ENCODE measurements at regions not wholly inside any gene's neighbourhood (a gene's known extent, or its start where the extent isn't known, plus 50 kb on each side); places are given as distances from the start of the nearest gene placed in this dataset.

DNA sequence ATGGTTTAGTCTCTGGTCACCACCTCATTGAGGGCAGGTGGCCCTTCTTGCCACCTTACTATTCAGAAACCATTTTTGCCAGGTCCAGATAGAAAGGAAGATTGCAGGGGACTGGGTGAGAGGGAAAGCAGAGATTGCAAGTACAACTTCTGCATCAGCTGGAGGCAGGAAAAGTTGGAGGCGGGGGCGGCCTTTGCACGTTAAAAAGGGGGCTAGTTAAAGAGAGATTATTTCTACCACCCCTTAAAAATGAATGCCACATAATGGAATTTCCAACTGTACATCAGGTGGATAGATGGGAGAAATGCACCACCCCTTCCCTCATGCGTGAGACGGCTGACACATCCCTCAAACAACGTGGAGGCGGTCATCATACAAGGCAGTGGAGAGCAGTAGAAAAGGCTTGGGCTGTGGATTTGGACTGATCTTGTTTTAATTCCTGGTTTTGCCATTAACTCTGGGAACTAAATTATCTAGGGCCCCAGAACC, 95.4 kb upstream of the CNKSR3 start:
- H3K27me3 Mint-ChIP-seq = peaks cover 11% of the 10 kb centered on the region
- H3K4me1 Mint-ChIP-seq = peaks cover 18% of the 10 kb centered on the region
- ATAC-seq (no peak), DNase-seq (no peak)
- H3K4me3 Mint-ChIP-seq = peak overlapping the region; percentile 63
- H3K9me3 ChIP-seq (ENCODE audit: control insufficient read depth, low read length, poor library complexity, severe bottlenecking) = no peaks in the 10 kb centered on the region
- H3K27ac Mint-ChIP-seq = peak overlapping the region; percentile 91
- peaks cover 5% of the 10 kb centered on the region for H3K36me3 Mint-ChIP-seq (ENCODE audit: low read depth)

DNA sequence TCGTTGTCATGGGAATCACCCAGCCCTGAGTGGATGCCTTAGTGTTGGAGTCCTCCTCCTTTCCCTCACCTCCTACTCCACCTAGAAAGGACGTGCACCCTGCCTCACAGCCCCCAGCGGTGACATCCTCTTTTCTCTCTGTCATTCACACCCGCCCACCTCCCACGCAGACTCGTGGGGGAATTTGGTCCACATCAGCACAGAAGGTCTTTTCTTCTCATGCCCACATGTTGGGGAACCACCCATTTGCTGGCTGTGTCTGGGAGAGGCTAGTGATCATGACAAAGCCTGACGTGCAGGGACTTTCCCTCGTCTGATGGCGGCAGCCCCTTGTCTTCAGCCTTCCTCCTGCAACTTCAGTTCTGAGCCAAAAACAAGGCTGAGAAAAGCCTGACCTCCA, 96.0 kb upstream of the CNKSR3 start:
- peak; percentile 17 to 42 (median 25) for DNase-seq
- Mint-ChIP-seq H3K4me1 (peaks cover 18% of the 10 kb centered on the region), H3K27me3 (peaks cover 11% of the 10 kb centered on the region), H3K36me3 (ENCODE audit: low read depth) (peaks cover 5% of the 10 kb centered on the region), H3K4me3 (peak overlapping the region; percentile 86), H3K27ac (peak overlapping the region; percentile 91)
- ATAC-seq = peak; percentile 90
- no peaks in the 10 kb centered on the region for H3K9me3 ChIP-seq (ENCODE audit: control insufficient read depth, low read length, poor library complexity, severe bottlenecking)

DNA sequence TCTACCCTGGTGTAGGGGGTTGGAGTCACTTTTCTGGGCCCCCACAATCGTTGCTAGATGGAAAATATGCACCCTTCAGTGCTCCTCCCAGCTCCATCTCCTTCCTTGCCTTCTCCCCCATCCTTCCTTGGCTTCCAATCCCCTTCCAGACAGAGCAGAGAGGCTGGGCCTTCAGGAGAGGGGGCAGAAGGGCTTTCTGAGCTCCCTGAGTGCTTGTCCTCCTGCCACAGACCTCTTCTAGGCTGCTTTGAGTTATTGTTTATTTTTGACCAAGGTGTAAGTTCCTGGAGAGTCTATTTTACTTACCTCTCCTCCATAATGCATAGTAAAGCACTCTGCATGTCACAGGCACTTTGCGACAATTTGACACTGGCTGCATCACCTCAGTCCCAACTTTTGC, 96.4 kb upstream of the CNKSR3 start:
- Mint-ChIP-seq H3K36me3 (ENCODE audit: low read depth) (peaks cover 6% of the 10 kb centered on the region), H3K4me3 (peak overlapping the region; percentile 86), H3K27me3 (peaks cover 11% of the 10 kb centered on the region), H3K4me1 (peaks cover 18% of the 10 kb centered on the region), H3K27ac (peak overlapping the region; percentile 91)
- no peak for DNase-seq
- no peaks in the 10 kb centered on the region for H3K9me3 ChIP-seq (ENCODE audit: control insufficient read depth, low read length, poor library complexity, severe bottlenecking)
- ATAC-seq = no peak

DNA sequence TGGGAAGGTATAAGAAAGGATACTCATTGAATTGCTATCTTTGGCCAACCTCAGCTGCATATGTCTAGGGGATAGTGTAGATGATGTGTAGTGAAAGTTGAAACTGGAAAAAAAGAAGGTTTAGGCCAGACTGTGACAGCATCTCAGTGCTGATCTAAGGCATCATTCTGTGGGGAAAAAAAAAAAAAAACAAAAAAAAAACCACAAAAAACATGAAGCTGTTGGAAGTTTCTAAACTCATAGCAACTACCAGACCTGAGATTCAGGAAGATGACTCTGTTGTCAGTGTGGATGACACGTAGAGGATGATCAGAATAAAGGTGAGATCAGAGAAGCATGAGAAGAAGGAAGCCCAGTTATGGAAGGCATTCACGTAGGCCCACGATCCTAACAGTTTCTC, 100.8 kb upstream of the CNKSR3 start:
- Mint-ChIP-seq H3K36me3 (ENCODE audit: low read depth) (peaks cover 7% of the 10 kb centered on the region), H3K4me3 (no peak overlapping the region), H3K27ac (no peak overlapping the region), H3K27me3 (peaks cover 15% of the 10 kb centered on the region), H3K4me1 (peaks cover 8% of the 10 kb centered on the region)
- ATAC-seq (no peak), DNase-seq (no peak)
- H3K9me3 ChIP-seq (ENCODE audit: control insufficient read depth, low read length, poor library complexity, severe bottlenecking) = no peaks in the 10 kb centered on the region

DNA sequence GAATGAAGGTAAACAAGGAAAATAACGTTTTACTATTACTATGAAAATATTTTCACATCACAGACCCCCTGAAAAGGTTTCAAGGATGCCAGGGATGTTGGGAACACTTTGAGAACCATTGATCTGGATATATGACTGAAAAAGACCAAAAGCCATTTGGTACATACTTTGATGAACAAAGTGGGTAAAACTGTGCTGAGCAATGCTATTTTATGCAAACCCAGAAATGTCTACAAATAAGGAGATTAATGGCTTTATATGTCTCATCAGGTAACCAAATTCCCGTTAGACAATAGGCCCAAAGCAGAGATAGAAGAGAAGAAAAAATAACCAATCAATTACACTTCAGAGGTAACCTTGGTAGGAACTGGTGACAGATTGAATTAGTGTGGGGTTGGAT, 101.4 kb upstream of the CNKSR3 start:
- Mint-ChIP-seq H3K4me1 (peaks cover 4% of the 10 kb centered on the region), H3K27ac (no peak overlapping the region), H3K4me3 (no peak overlapping the region), H3K36me3 (ENCODE audit: low read depth) (peaks cover 6% of the 10 kb centered on the region), H3K27me3 (peaks cover 12% of the 10 kb centered on the region)
- ATAC-seq (no peak), DNase-seq (no peak)
- H3K9me3 ChIP-seq (ENCODE audit: control insufficient read depth, low read length, poor library complexity, severe bottlenecking) = no peaks in the 10 kb centered on the region

DNA sequence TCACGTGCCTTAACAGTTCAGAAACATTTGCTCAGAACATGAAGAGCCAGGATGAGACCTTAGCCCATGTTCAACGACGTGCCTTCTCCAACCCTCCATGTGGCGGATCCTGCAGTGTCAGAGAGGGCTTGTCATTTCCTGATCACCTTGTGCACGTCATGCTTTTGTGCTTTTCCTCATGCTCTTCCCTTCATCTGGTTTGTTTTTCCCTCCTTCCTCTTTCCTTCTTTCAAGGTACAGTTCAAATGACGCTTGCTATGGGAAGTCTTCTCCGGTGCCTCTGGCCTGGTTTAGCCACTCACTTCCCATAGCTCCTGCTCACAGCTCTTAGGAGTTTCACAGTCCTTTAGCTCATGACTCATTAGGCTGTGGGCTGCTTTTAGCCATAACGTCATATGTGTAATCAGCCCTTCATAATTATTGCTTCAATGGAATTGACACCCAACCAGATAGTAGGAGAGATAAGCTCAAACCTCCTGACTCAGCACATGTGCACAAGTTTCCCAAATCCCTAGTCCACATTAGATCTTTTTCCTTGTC, 102.7 kb upstream of the CNKSR3 start:
- no peaks in the 10 kb centered on the region for H3K4me1 Mint-ChIP-seq
- no peak overlapping the region for H3K27ac Mint-ChIP-seq
- peaks cover 4% of the 10 kb centered on the region for H3K36me3 Mint-ChIP-seq (ENCODE audit: low read depth)
- H3K4me3 Mint-ChIP-seq = no peak overlapping the region
- peaks cover 12% of the 10 kb centered on the region for H3K27me3 Mint-ChIP-seq
- no peaks in the 10 kb centered on the region for H3K9me3 ChIP-seq (ENCODE audit: control insufficient read depth, low read length, poor library complexity, severe bottlenecking)
- no peak for DNase-seq
- no peak for ATAC-seq

DNA sequence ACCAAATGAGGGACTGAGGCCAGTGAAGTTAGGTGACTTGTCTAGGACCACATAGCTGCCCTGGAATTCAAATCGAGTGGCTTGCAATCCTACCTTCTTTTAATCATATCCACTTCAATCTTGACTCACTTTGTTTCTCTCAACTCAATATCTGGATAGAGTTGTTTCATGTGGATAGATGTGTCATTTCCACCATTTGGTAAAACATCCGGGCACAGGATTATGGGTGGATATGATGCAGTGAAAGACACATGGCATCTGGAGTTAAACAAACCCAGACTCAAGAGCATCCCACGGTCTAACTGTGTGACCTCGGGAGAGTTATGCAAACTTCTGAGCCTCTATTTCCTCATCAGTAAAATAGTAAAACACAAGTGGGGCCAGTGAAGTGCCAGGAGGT, 103.6 kb upstream of the CNKSR3 start:
- Mint-ChIP-seq H3K4me3 (no peak overlapping the region), H3K27me3 (peaks cover 12% of the 10 kb centered on the region)
- ATAC-seq = no peak

DNA sequence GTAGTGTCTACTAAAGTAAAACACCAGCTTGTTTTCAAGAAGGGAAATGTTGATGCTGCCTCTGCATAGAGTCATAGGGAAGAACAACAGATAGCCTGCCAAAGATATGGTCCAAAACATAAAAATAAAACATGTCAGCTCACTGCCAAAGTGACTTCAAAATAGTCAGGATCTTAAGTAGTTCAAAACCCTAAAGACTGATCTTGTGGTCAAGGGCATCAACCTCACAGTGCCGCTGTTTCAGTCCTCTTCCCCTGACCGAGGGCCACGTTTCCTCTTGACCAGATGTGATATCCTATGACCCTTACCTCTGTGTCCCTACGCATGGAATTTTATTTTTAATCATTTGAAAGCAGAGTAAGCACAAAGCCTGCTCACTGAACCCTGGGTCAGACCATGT, 104.2 kb upstream of the CNKSR3 start:
- no peak for ATAC-seq
- DNase-seq = no peak
- no peaks in the 10 kb centered on the region for H3K4me1 Mint-ChIP-seq

More for the DNA sequence above, 103.6 kb upstream of the CNKSR3 start:
- H3K27ac Mint-ChIP-seq = no peak overlapping the region
- H3K36me3 Mint-ChIP-seq (ENCODE audit: low read depth) = peaks cover 4% of the 10 kb centered on the region
- no peaks in the 10 kb centered on the region for H3K4me1 Mint-ChIP-seq
- DNase-seq = no peak
- H3K9me3 ChIP-seq (ENCODE audit: control insufficient read depth, low read length, poor library complexity, severe bottlenecking) = no peaks in the 10 kb centered on the region

DNA sequence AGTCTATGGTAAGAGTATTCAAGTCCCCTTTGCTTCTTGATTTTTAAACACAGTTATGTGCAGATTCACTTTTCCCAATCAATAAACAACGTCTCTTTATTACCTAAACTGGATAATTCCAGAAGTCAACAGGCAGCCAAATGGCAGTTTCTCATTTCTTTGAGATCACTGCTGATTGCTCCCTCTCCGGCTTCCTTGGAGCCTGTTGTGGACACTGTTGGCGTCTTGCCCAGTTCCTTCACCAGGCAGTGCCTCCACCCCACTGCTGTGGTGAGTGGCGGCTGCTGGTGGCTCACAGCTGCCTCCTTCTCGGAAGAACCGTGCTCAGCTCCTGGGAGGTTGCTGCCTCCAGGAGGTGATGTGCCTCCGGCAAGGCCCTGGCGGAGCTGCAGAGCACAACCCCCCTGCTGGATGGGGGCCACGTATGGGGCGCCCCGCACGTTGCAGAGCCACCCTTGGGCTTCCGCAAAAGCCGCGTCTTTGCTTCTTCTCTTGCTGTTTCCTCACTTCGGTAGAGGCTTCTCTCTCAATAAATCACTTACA, 105.1 kb upstream of the CNKSR3 start:
- H3K9me3 ChIP-seq (ENCODE audit: control insufficient read depth, low read length, poor library complexity, severe bottlenecking) = no peaks in the 10 kb centered on the region
- Mint-ChIP-seq H3K4me3 (no peak overlapping the region), H3K4me1 (peaks cover 2% of the 10 kb centered on the region), H3K36me3 (ENCODE audit: low read depth) (peaks cover 2% of the 10 kb centered on the region), H3K27ac (no peak overlapping the region), H3K27me3 (peaks cover 22% of the 10 kb centered on the region)
- no peak for ATAC-seq
- DNase-seq = no peak

More for the DNA sequence above, 104.2 kb upstream of the CNKSR3 start:
- H3K9me3 ChIP-seq (ENCODE audit: control insufficient read depth, low read length, poor library complexity, severe bottlenecking) = no peaks in the 10 kb centered on the region
- H3K27ac Mint-ChIP-seq = no peak overlapping the region
- H3K27me3 Mint-ChIP-seq = peaks cover 17% of the 10 kb centered on the region
- H3K36me3 Mint-ChIP-seq (ENCODE audit: low read depth) = peaks cover 4% of the 10 kb centered on the region
- H3K4me3 Mint-ChIP-seq = no peak overlapping the region

DNA sequence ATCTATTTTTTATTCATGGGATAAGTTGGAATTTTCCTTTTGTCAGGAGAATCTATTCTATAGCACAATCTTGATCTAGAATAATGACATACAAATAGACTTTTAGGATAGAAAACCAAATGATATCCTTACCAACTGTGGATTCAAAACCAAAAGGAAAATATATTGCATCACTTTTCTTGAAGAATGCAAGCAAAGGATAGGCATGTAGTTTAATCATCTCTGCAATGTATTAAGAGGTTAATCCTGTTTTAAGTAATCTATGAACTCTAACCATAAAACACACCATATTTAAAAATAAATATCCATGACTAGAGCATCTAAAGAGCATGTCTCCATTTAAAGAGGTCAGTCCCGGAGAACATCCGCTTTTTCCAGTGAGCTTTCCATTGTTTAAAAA, 106.7 kb upstream of the CNKSR3 start:
- no peak for ATAC-seq
- H3K9me3 ChIP-seq (ENCODE audit: control insufficient read depth, low read length, poor library complexity, severe bottlenecking) = no peaks in the 10 kb centered on the region
- no peak for DNase-seq
- Mint-ChIP-seq H3K36me3 (ENCODE audit: low read depth) (no peaks in the 10 kb centered on the region), H3K27ac (no peak overlapping the region), H3K27me3 (peaks cover 27% of the 10 kb centered on the region), H3K4me3 (no peak overlapping the region), H3K4me1 (peaks cover 2% of the 10 kb centered on the region)

DNA sequence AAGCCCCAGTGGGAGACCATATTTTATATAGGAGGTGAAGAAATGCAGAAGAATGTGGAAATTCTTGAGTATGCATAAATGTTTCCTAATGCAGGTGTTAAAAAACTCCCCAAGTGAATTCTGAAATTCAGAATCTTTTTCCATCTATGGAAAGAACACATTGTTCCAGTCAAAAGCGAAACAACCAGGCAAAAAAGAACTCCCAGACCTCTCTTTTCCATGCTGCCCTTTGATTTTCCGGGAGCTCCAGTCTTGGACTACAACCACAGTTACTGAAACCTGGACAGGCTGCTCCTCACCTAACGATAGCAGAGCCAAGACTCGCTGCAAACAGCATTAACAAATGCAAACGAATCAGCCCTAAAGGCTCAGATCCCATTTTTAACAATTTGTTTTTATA, 108.7 kb upstream of the CNKSR3 start:
- Mint-ChIP-seq H3K4me3 (no peak overlapping the region), H3K4me1 (peaks cover 2% of the 10 kb centered on the region), H3K36me3 (ENCODE audit: low read depth) (no peaks in the 10 kb centered on the region), H3K27me3 (peaks cover 19% of the 10 kb centered on the region), H3K27ac (no peak overlapping the region)
- H3K9me3 ChIP-seq (ENCODE audit: control insufficient read depth, low read length, poor library complexity, severe bottlenecking) = no peaks in the 10 kb centered on the region
- ATAC-seq (no peak), DNase-seq (no peak)

DNA sequence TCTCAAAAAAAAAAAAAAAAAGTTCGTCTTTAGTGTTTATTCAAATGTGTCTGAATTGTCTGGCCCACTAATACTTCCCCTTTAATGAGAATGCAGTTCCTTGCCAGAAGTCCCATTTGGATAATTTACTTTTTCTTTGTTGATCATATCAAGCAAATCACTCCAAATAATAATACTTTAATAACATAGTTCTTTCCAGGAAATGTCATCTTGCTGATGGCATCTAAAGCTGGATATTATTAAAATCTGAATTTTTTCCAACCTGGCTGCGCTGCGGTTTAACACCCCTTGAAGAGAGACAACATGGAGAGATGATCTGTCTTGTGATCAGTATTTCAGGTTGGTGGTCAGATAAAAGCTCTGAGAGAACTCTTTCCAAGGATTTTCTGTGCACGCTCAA, 111.2 kb upstream of the CNKSR3 start:
- ATAC-seq = no peak
- H3K36me3 Mint-ChIP-seq (ENCODE audit: low read depth) = no peaks in the 10 kb centered on the region
- peaks cover 2% of the 10 kb centered on the region for H3K4me1 Mint-ChIP-seq
- no peak for DNase-seq
- no peak overlapping the region for H3K4me3 Mint-ChIP-seq
- H3K27me3 Mint-ChIP-seq = peaks cover 15% of the 10 kb centered on the region
- H3K9me3 ChIP-seq (ENCODE audit: control insufficient read depth, low read length, poor library complexity, severe bottlenecking) = no peaks in the 10 kb centered on the region
- H3K27ac Mint-ChIP-seq = no peak overlapping the region

DNA sequence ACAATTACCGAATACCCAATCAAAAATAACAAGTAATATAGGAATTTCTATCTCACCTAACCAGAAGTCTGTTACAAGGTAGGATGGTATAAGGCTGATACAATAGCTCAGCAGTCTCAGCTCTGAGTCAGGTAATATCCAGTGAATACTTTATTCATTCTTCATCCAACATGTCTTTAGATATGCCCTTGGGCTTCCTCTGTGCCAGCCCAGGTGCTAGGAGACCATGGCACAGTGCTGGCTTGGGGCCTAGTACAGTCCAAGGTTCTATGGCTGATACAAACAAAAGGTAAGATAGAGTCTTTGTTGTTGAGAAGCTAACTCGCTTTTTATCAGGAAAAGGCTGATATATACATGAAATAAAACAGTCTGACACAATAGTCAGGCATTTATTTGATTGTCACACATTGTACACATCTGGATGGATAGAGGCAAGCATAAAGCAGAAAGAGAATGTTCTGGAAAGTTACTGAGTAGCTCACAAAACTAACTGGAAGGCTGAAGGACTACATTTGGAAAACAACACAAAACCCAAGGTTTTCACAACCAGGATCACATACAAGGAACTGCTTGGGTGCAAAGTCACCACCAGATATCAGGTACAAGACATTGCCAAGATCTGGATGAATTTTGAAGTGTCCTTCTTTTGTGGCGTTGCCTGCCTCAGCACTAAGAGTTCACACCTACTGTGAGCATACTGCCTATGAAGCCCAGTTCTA, 110.4 kb upstream of the SCAF8 start:
- H3K27ac Mint-ChIP-seq = no peak overlapping the region
- H3K4me1 Mint-ChIP-seq = peaks cover 2% of the 10 kb centered on the region
- H3K4me3 Mint-ChIP-seq = no peak overlapping the region
- ATAC-seq (no peak), DNase-seq (no peak)
- H3K9me3 ChIP-seq (ENCODE audit: control insufficient read depth, low read length, poor library complexity, severe bottlenecking) = no peaks in the 10 kb centered on the region
- peaks cover 17% of the 10 kb centered on the region for H3K27me3 Mint-ChIP-seq
- no peaks in the 10 kb centered on the region for H3K36me3 Mint-ChIP-seq (ENCODE audit: low read depth)

DNA sequence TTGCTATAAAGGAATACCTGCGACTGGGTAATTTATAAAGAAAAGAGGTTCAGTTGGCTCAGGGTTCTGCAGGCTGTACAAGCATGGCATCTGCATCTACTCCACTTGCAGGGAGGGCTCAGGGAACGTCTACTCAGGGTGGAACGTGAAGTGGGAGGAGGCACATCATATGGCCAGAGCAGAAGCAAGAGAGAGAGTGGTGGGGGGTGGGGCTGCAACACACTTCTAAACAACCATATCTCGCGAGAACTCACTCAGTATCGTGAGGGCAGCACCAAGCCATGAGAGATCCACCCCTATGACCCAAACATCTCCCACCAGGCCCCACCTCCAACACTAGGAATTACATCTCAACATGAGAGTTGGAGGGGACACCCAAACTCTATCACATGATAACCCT, 109.8 kb upstream of the SCAF8 start:
- Mint-ChIP-seq H3K4me3 (no peak overlapping the region), H3K27me3 (peaks cover 23% of the 10 kb centered on the region), H3K27ac (no peak overlapping the region), H3K36me3 (ENCODE audit: low read depth) (peaks cover 2% of the 10 kb centered on the region), H3K4me1 (peaks cover 2% of the 10 kb centered on the region)
- ATAC-seq (no peak), DNase-seq (no peak)
- no peaks in the 10 kb centered on the region for H3K9me3 ChIP-seq (ENCODE audit: control insufficient read depth, low read length, poor library complexity, severe bottlenecking)
